ENCODE measurements at regions not wholly inside any gene's neighbourhood (a gene's known extent, or its start where the extent isn't known, plus 50 kb on each side); places are given as distances from the start of the nearest gene placed in this dataset.

- no peak for TF ChIP-seq EZH2phosphoT487 (IDR thresholded peaks at IDR 0.05; ENCODE audit: borderline replicate concordance)
- no peak for TF ChIP-seq CTCF (conservative IDR thresholded peaks at IDR 0.05; ENCODE audit: low read length)
- Histone ChIP-seq H3K9me3 (ENCODE audit: insufficient read depth, low read depth, low read length) (no peaks in the 10 kb centered on the region), H3F3A (ENCODE audit: low read depth) (peaks cover 11% of the 10 kb centered on the region; the same call in 1 of the 2 replicates), H3K4me1 (ENCODE audit: insufficient read depth, low read length, poor library complexity, severe bottlenecking) (peaks cover 56% of the 10 kb centered on the region), H4K20me1 (ENCODE audit: insufficient read depth, low read length, poor library complexity, severe bottlenecking) (no peaks in the 10 kb centered on the region), H3K9me2 (replicated peaks; ENCODE audit: low read depth, low read length) (no peaks in the 10 kb centered on the region), H3K27me3 (ENCODE audit: insufficient read depth, low read length, poor library complexity, severe bottlenecking) (no peaks in the 10 kb centered on the region), H3K36me3 (ENCODE audit: insufficient read depth, low read length) (no peaks in the 10 kb centered on the region), H3K79me2 (ENCODE audit: insufficient read depth, low read length) (no peaks in the 10 kb centered on the region), H3K4me2 (ENCODE audit: low read depth, low read length, poor library complexity, severe bottlenecking) (no peak overlapping the region), H3K9ac (ENCODE audit: low read depth, low read length, poor library complexity, severe bottlenecking) (no peak overlapping the region), H3K4me3 (ENCODE audit: low read length, poor library complexity, severe bottlenecking) (no peak overlapping the region), H2AFZ (ENCODE audit: low read length) (no peak overlapping the region)
These were observed 245.2 kb downstream of the NFKBIZ start for GRCh38 chr3:102094506-102094905.

GRCh38 chr3:102095383-102095782 is 246.1 kb downstream of the NFKBIZ start:
- Histone ChIP-seq H3K4me1 (ENCODE audit: insufficient read depth, low read length, poor library complexity, severe bottlenecking) (peaks cover 47% of the 10 kb centered on the region), H3K9me2 (replicated peaks; ENCODE audit: low read depth, low read length) (no peaks in the 10 kb centered on the region), H3K79me2 (ENCODE audit: insufficient read depth, low read length) (no peaks in the 10 kb centered on the region), H4K20me1 (ENCODE audit: insufficient read depth, low read length, poor library complexity, severe bottlenecking) (no peaks in the 10 kb centered on the region), H3K9ac (ENCODE audit: low read depth, low read length, poor library complexity, severe bottlenecking) (no peak overlapping the region), H3K4me3 (ENCODE audit: low read length, poor library complexity, severe bottlenecking) (no peak overlapping the region), H3K4me2 (ENCODE audit: low read depth, low read length, poor library complexity, severe bottlenecking) (no peak overlapping the region), H2AFZ (ENCODE audit: low read length) (no peak overlapping the region), H3F3A (ENCODE audit: low read depth) (peaks cover 4% of the 10 kb centered on the region; the same call in 1 of the 2 replicates), H3K27me3 (ENCODE audit: insufficient read depth, low read length, poor library complexity, severe bottlenecking) (no peaks in the 10 kb centered on the region), H3K36me3 (ENCODE audit: insufficient read depth, low read length) (no peaks in the 10 kb centered on the region), H3K9me3 (ENCODE audit: insufficient read depth, low read depth, low read length) (no peaks in the 10 kb centered on the region)
- no peak for TF ChIP-seq EZH2phosphoT487 (IDR thresholded peaks at IDR 0.05; ENCODE audit: borderline replicate concordance)
- TF ChIP-seq CTCF (conservative IDR thresholded peaks at IDR 0.05; ENCODE audit: low read length): no peak

GRCh38 chr3:102096066-102096465 is 246.8 kb downstream of the NFKBIZ start:
- Histone ChIP-seq H2AFZ (ENCODE audit: low read length) (no peak overlapping the region), H3K4me3 (ENCODE audit: low read length, poor library complexity, severe bottlenecking) (no peak overlapping the region), H3K27me3 (ENCODE audit: insufficient read depth, low read length, poor library complexity, severe bottlenecking) (no peaks in the 10 kb centered on the region), H3K79me2 (ENCODE audit: insufficient read depth, low read length) (no peaks in the 10 kb centered on the region), H3K9me2 (replicated peaks; ENCODE audit: low read depth, low read length) (no peaks in the 10 kb centered on the region), H3K4me2 (ENCODE audit: low read depth, low read length, poor library complexity, severe bottlenecking) (no peak overlapping the region), H4K20me1 (ENCODE audit: insufficient read depth, low read length, poor library complexity, severe bottlenecking) (no peaks in the 10 kb centered on the region), H3K9me3 (ENCODE audit: insufficient read depth, low read depth, low read length) (no peaks in the 10 kb centered on the region), H3K36me3 (ENCODE audit: insufficient read depth, low read length) (no peaks in the 10 kb centered on the region), H3F3A (ENCODE audit: low read depth) (peaks cover 4% of the 10 kb centered on the region; the same call in 1 of the 2 replicates), H3K4me1 (ENCODE audit: insufficient read depth, low read length, poor library complexity, severe bottlenecking) (peaks cover 40% of the 10 kb centered on the region), H3K9ac (ENCODE audit: low read depth, low read length, poor library complexity, severe bottlenecking) (no peak overlapping the region)
- TF ChIP-seq CTCF (conservative IDR thresholded peaks at IDR 0.05; ENCODE audit: low read length): no peak
- no peak for TF ChIP-seq EZH2phosphoT487 (IDR thresholded peaks at IDR 0.05; ENCODE audit: borderline replicate concordance)

Data from Loucy (cell line).